GM12878 (cell line): ENCODE measurements at regions not wholly inside any gene's neighbourhood (a gene's known extent, or its start where the extent isn't known, plus 50 kb on each side); places are given as distances from the start of the nearest gene placed in this dataset.

Experiments used
- ATAC-seq: fragments of 200-7000 bp; cut with Tn5 transposase; 3 replicates; pipeline ENCODE4 v1.9.1; 2020; ENCODE audit warnings: mild to moderate bottlenecking, moderate library complexity
- BruUV-seq: library from RNA; stranded (reverse); fragments of 400-500 nt; replicated peaks from 2 replicates; lab custom pipeline; 2021; lab: Mats Ljungman, UMichigan
- CTCF ChIA-PET: fragments of 300-600 bp; sonication (Branson Sonifier 250); formaldehyde crosslinking; extraction: SDS; loops from one replicate; lab custom pipeline; 2021; ENCODE audit warnings: inconsistent platforms; lab: Yijun Ruan, JAX
- POLR2A ChIA-PET: fragments of 350-600 bp; formaldehyde crosslinking; extraction: SDS; loops from one replicate; lab custom pipeline; 2021; ENCODE audit warnings: inconsistent platforms; lab: Charles Lee
- RAD21 ChIA-PET: fragments of 300-600 bp; sonication (Branson Sonifier 250); formaldehyde crosslinking; loops from one replicate; lab custom pipeline; 2023; ENCODE audit warnings: antibody characterized with exemption; ENCODE audit not compliant: unreplicated experiment; lab: Charles Lee
- SMC1A ChIA-PET: fragments of 300-600 bp; sonication (Branson Sonifier 250); formaldehyde crosslinking; loops from one replicate; lab custom pipeline; 2023; ENCODE audit not compliant: unreplicated experiment, uncharacterized antibody; lab: Charles Lee
- DNase-seq: peaks from one replicate; pipeline ENCODE4 v3.0.0-alpha.2; 2011; ENCODE audit warnings: low read depth, low spot score
- FAIRE-seq: peaks from 3 replicates; lab custom pipeline; 2011; peaks lifted over from hg19 to GRCh38; lab: Jason Lieb, UNC
- H2AFZ ChIP-seq: 2 replicates; pipeline ENCODE4 v1.6.0; 2011; ENCODE audit warnings: low read depth, low read length, control low read depth; ENCODE audit not compliant: control insufficient read depth
- H3K27ac ChIP-seq: 2 replicates; pipeline ENCODE4 v1.5.1; 2011; ENCODE audit warnings: control low read depth; ENCODE audit not compliant: control insufficient read depth, insufficient read depth
- H3K27me3 ChIP-seq, 2 experiments: replicated peaks in 1 of 2; 2 replicates each; pipeline versions ENCODE4 v1.6.0 to v1.6.1; 2011; ENCODE audit warnings: low read length in 1 of 2; ENCODE audit not compliant: control insufficient read depth in 2 of 2, insufficient read depth in 2 of 2
- H3K36me3 ChIP-seq, 2 experiments: 2 replicates each; pipeline ENCODE4 v1.5.1; 2011; ENCODE audit warnings: low read length in 1 of 2; ENCODE audit not compliant: control insufficient read depth in 2 of 2, insufficient read depth in 2 of 2
- H3K4me1 ChIP-seq: 2 replicates; pipeline ENCODE4 v1.6.1; 2011; ENCODE audit warnings: mild to moderate bottlenecking, low read length, moderate library complexity, mixed read lengths; ENCODE audit not compliant: control insufficient read depth, insufficient read depth
- H3K4me2 ChIP-seq: 2 replicates; pipeline ENCODE4 v1.6.0; 2011; ENCODE audit warnings: control low read depth; ENCODE audit not compliant: control insufficient read depth, insufficient read depth
- H3K4me3 ChIP-seq: fragments of 200-600 bp; sonication (generic); 2 replicates; pipeline ENCODE4 v1.5.1; 2016
- H3K79me2 ChIP-seq: 2 replicates; pipeline ENCODE4 v1.6.0; 2011; ENCODE audit warnings: low read length; ENCODE audit not compliant: control insufficient read depth, insufficient read depth
- H3K9ac ChIP-seq: 2 replicates; pipeline ENCODE4 v1.8.0; 2011; ENCODE audit warnings: low read length, control low read depth, mixed read lengths; ENCODE audit not compliant: control insufficient read depth, insufficient read depth
- H3K9me3 ChIP-seq: replicated peaks from 3 replicates; pipeline ENCODE4 v1.5.1; 2011; ENCODE audit warnings: mild to moderate bottlenecking, low read length; ENCODE audit not compliant: control insufficient read depth, insufficient read depth
- H4K20me1 ChIP-seq: 2 replicates; pipeline ENCODE4 v1.6.0; 2011; ENCODE audit not compliant: control insufficient read depth, insufficient read depth
- ASH2L ChIP-seq: fragments of 300-600, 200-600 bp; sonication (generic); IDR thresholded peaks from 2 replicates; pipeline ENCODE4 v1.6.1; 2017; ENCODE audit warnings: low read depth, mild to moderate bottlenecking, borderline replicate concordance
- MEF2B ChIP-seq: fragments of 450-650 bp; IDR thresholded peaks from 2 replicates; pipeline ENCODE4 v1.6.1; 2018; ENCODE audit warnings: mild to moderate bottlenecking, moderate library complexity; ENCODE audit not compliant: partially characterized antibody, poor library complexity, severe bottlenecking
- NR2C2 ChIP-seq: IDR thresholded peaks from 2 replicates; pipeline ENCODE4 v1.6.1; 2011; ENCODE audit warnings: borderline replicate concordance, low read depth; ENCODE audit not compliant: control insufficient read depth, insufficient read length
- POU2F2 ChIP-seq: IDR thresholded peaks from 3 replicates; pipeline ENCODE4 v1.6.1; 2011; ENCODE audit warnings: low read depth, mild to moderate bottlenecking, low read length, borderline replicate concordance
- RBBP5 ChIP-seq: fragments of 200-600 bp; sonication (generic); conservative IDR thresholded peaks from 2 replicates; pipeline ENCODE4 v1.6.1; 2016
- RELA ChIP-seq: fragments of 450-650 bp; IDR thresholded peaks from 2 replicates; pipeline ENCODE4 v1.8.0; 2014; ENCODE audit warnings: borderline replicate concordance; ENCODE audit not compliant: partially characterized antibody
- SMAD1 ChIP-seq: fragments of 450-650 bp; IDR thresholded peaks from 2 replicates; pipeline ENCODE4 v1.6.1; 2018; ENCODE audit warnings: mild to moderate bottlenecking, low read depth; ENCODE audit not compliant: partially characterized antibody
- STAT1 ChIP-seq: fragments of 450-650 bp; conservative IDR thresholded peaks from 2 replicates; pipeline ENCODE4 v1.6.1; 2014; ENCODE audit warnings: antibody characterized with exemption, mild to moderate bottlenecking
- WGBS: methylation state at CpG from one replicate; pipeline ENCODE4 v1.1.6; 2016; ENCODE audit warnings: low lambda C conversion rate; ENCODE audit not compliant: insufficient replicate concordance, insufficient coverage; ENCODE audit errors: missing lambda C conversion rate; 5-methylcytosine and 5-hydroxymethylcytosine counted together
- in situ Hi-C: fragments of 300-500 bp; cut with MboI; formaldehyde crosslinking; loops from 9 replicates; pipeline ENCODE4 v1.14.3; 2018; ENCODE audit warnings: mixed read lengths
- intact Hi-C: fragments of 100-400 bp; cut with micrococcal nuclease; formaldehyde crosslinking; loops from one replicate; pipeline ENCODE4 v1.14.2; 2022; ENCODE audit not compliant: unreplicated experiment
- TF ChIP-seq, protein P1 (sequence below): IDR thresholded peaks from 2 replicates; pipeline ENCODE4 v1.6.1; 2011; ENCODE audit warnings: low read depth, low read length, improper control_type of control experiment, borderline replicate concordance

DNA sequence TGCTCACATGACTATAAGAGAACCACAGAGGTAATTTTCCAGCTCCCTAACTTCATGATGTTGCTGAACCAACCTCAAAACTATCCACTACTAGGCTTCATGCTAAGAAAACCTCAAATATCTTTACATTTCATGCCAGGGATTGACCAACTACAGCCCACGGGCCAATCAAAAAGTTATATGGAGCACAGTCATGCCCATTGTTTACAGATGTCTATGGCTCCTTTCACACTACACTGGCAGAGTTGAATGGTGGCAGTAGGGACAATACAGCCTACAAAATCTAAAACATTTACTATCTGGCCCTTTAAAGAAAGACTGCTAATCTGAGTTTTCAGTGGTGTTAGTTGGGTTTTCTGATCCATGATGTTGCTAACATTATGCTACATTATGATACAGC, 154.8 kb downstream of the TM2D1 start (continued):
- no peak for TF ChIP-seq RELA
- no peak for TF ChIP-seq NR2C2
- no peak for TF ChIP-seq RBBP5
- no peak for TF ChIP-seq SMAD1
- TF ChIP-seq, protein P1, sequence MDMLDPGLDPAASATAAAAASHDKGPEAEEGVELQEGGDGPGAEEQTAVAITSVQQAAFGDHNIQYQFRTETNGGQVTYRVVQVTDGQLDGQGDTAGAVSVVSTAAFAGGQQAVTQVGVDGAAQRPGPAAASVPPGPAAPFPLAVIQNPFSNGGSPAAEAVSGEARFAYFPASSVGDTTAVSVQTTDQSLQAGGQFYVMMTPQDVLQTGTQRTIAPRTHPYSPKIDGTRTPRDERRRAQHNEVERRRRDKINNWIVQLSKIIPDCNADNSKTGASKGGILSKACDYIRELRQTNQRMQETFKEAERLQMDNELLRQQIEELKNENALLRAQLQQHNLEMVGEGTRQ: no peak

DNA sequence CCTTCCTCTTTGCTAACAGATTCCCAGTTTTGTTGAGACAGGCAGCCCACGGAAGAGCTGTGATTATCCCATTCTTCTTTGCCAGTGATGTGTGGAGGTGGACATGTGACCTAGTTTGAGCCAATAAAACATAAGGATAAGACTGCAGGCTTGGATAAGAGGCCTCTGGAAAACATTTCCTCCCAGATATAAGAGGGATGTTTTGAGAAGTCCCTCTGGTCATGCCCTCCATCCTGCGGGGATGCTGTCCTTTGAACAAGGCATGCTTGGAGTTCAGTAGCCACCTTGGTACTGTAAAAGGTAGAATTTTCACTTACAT, 155.7 kb downstream of the TM2D1 start:
- H3K9me3 ChIP-seq: peaks cover 2% of the 10 kb centered on the region; the same call in 1 of the 3 replicates
- no peak overlapping the region for H3K4me3 ChIP-seq
- ATAC-seq: no peak
- in situ Hi-C loops: no loop called here
- intact Hi-C loops: no loop called here
- no peaks in the 10 kb centered on the region for H4K20me1 ChIP-seq
- RAD21 ChIA-PET: no interaction called here
- BruUV-seq: no TSS peak
- H3K36me3 ChIP-seq: no peaks in the 10 kb centered on the region
- H3K27ac ChIP-seq: no peak overlapping the region
- POLR2A ChIA-PET: no interaction called here
- 19% methylated on average over 2 of the region's 2 CpGs for WGBS
- DNase-seq: no peak
- FAIRE-seq: no peak
- H3K4me1 ChIP-seq: no peaks in the 10 kb centered on the region
- CTCF ChIA-PET: no interaction called here
- TF ChIP-seq STAT1 (no peak), ASH2L (no peak), POU2F2 (no peak), MEF2B (no peak)
- H3K79me2 ChIP-seq: no peaks in the 10 kb centered on the region
- no peak overlapping the region for H3K4me2 ChIP-seq
- SMC1A ChIA-PET: no interaction called here
- H3K27me3 ChIP-seq: no peaks in the 10 kb centered on the region
- no peak overlapping the region for H3K9ac ChIP-seq
- H2AFZ ChIP-seq: no peak overlapping the region
